Stimulated activated CD8-positive, alpha-beta memory T cell treated with anti-CD3 and anti-CD28 coated beads, Interleukin-12 subunit alpha, Interleukin-12 subunit beta, amount 100 ng/mL, for 1 hour (primary cell): ENCODE measurements at regions not wholly inside any gene's neighbourhood (a gene's known extent, or its start where the extent isn't known, plus 50 kb on each side); places are given as distances from the start of the nearest gene placed in this dataset.

Experiments
- DNase-seq: peaks from one replicate; pipeline ENCODE4 v3.0.0-alpha.2; 2020; ENCODE audit warnings: low read depth

GRCh38 chr14:104342435-104343293 is 204.3 kb downstream of the KIF26A start:
- no peak for DNase-seq

DNA sequence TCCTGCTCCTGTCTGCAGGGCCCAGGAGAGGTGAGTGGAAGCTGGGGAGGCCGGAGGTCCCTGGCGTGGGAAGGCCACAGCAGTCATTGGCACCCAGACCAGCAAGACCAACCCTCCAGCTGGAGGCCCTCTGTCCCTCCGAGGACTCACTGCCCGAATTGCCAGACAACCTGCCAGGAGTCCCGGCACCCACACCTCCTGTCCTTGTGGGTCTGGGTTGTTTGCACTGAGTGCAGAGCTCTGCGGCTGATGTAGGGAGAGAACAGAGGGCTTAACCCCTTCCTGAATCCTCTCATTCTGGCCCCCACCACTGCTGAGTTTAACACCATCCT is 204.9 kb downstream of the KIF26A start:
- DNase-seq: no peak

DNA sequence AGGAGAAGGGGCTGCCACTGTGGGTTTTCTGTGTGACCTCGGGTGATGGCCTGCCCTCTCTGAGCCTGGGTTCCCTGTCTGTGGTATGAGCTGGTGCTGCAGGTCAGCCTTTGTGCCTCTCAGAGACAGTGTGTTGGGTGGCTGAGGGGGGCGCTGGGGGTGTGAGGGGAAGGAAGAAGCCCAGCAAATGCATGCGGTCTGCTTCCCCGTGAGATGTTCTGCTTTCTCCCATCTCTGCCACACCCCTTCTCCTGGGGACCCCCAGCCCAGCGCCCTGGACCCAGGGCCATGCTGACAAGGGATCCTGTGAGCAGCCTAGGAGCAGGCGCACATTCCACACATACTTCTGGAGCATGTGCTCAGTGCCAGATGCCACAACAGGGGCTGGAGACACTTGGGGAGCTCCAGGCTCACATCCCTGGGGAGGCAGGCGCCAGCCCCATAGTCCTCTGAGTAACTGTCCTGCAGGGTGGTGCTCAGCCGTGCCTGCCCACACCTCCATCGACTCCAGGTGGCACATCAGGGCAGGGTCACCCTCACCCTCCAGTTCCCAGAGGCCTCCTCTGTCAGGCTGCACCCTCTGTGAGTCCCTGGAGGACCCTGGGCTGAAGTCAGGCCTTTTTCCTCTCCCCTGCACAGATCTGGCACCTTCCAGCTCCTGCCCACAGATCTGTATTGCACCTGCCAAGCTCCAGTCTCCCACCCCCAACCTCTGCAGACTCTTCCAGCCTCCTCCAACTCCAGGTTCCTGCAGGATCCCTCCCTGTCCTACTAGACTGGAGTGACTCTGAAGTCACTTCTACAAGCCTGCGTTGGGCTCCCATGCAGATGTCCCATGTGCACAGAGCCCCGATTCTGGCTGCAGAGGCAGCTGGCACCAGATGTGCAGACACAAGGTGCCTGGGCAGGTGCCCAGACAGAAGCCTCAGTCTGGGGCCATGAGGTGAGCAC is 205.6 kb downstream of the KIF26A start:
- DNase-seq: no peak

DNA sequence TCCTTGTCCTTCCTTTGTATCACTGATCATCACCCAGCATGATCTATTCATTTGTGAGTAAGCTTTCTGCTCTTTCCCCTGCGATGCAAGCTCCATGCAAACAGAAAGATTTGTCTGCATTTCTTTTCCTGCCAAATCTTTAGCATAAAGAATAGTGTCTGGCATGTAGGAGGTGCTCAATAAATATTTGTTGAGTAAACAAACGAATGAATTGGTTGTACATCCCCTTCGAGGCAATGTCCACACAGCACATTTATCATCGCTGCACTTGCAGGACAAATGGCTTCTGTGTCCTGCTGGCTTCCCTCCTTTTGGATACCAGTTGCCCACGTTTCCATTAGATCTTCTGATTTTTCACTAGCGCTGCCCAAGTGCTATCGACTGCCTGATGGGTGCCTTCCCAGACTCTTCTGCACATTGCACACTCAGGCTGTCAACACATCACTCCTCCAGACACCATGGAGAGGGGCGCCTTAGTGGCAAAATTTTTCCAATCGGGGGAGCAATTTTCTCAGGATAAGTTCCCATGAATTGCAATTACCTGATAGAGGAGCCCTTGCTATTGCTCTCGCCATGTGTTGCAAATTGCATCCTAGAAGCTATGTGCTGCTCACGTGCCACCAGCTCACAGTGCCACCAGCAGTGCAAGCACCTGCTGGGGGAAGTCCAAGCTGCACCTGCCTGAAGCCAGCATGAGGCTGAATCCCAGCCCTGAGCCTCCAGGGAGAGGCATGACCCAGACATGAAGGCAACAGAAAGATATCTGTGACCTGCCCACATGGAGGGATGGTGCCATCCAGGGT is 206.6 kb downstream of the KIF26A start:
- no peak for DNase-seq

- no peak for DNase-seq
Observed at GRCh38 chr14:104345621-104346462, 207.5 kb downstream of the KIF26A start.

GRCh38 chr14:104346608-104347007 is 208.2 kb downstream of the KIF26A start:
- no peak for DNase-seq

GRCh38 chr14:104348741-104349140 is 210.4 kb downstream of the KIF26A start:
- DNase-seq: no peak

GRCh38 chr14:104349950-104350349 is 211.6 kb downstream of the KIF26A start:
- DNase-seq: no peak

- DNase-seq: no peak
Observed at GRCh38 chr14:104350463-104351185, 212.2 kb downstream of the KIF26A start.

- no peak for DNase-seq
Observed at GRCh38 chr14:104351849-104352492, 213.6 kb downstream of the KIF26A start.

- no peak for DNase-seq
Observed at GRCh38 chr14:104352493-104353220, 214.3 kb downstream of the KIF26A start.

DNA sequence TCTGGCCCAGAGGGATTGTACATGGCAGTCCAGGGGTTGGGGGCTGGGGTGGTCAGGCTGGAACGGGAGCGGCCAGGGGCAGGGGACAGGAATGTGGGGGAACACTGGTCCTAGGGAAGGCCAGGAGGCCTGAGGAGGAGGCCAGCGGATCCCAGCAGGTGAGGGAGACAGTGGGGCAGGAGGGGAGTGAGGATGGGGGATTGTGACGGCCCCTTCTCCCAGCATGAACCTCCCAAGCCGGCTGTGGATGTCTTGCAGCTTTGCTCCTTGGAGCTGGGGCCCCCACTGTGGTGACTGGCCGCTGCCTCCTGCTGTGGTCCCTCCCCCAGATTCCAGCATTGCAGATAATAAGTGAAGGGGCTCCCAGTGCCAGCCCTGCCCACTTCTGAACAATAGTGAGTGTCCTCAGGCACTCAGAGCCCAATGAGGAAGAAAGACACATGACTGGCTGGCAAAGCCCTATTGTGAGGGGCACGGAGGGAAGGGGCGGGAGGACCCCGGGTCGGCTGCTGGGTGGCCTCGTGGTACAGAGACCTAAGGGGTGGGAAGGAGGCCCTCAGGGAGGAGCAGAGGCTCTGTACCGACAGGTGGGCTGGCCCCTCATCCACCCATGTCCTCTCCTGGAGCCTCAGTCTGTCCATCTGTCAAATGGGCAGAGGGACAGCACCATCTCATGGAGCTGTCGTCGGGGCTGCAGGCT is 215.0 kb downstream of the KIF26A start:
- DNase-seq: no peak

GRCh38 chr14:104353921-104354701 is 215.7 kb downstream of the KIF26A start:
- no peak for DNase-seq

- DNase-seq: no peak
Observed at GRCh38 chr14:104355101-104356019, 217.0 kb downstream of the KIF26A start.

DNA sequence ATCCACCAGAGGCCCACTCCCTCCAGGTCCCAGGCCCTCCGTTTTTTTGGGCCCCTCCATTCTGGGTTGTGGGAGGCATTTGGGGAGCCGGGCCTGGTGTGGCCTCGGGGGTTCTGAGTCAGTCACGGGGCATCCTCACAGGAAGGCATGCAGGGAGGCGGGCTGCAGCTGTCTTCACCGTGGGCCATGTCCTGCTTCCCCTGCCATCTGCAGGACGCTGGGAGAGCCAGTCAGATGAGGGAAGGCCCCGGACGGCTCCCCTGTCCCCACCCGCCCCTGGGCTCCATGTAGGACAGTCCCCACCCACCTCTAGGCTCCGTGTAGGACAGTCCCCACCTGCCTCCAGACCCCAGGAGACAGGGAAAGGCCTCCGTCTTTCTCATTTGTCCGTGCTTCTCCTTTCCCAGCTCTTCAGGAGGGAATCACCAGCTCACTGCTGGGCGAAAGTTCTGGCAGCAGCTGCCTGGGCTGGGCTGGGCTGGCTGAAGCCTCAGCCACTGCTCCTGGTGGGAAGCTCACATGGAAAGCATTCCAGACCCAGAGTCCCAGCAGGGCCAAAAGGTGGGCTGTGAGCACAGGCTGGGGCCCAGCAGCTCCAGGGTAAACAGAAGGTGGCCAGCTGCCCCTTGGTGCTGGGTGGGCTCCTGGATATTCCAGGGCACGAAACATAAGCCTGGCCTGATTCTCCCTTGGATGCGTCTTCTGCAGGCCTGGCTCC is 217.8 kb downstream of the KIF26A start:
- DNase-seq: no peak
